ENCODE measurements at regions not wholly inside any gene's neighbourhood (a gene's known extent, or its start where the extent isn't known, plus 50 kb on each side); places are given as distances from the start of the nearest gene placed in this dataset.
A peak's percentile ranks its signal among the peaks of the same experiment; 100 is the strongest.

GRCh38 chr7:17130281-17131059, 168.0 kb upstream of the AHR start:
- intact Hi-C loops (cut with DNase I), result no loop called here
- no peaks in the 10 kb centered on the region for H3K9me3 ChIP-seq
- H3K4me3 ChIP-seq, result peak overlapping the region in 2 of 4 donors; percentile 14 to 39
- TF ChIP-seq POLR2A (IDR thresholded peaks at IDR 0.05) (no peak), CTCF (IDR thresholded peaks at IDR 0.05) (no peak)
- peak overlapping the region in 3 of 4 donors; percentile 2 to 48 (median 12) for H3K27ac ChIP-seq
- no peaks in the 10 kb centered on the region for H3K27me3 ChIP-seq
- no peaks in the 10 kb centered on the region for H3K36me3 ChIP-seq
- DNase-seq, result no peak
- no peaks in the 10 kb centered on the region for H3K4me1 ChIP-seq
- WGBS, 2 donors, result 43 to 51% methylated on average over 5 of the region's 5 CpGs

- intact Hi-C loops (cut with DNase I), result no loop called here
- peak overlapping the region in 2 of 4 donors; percentile 14 to 39 for H3K4me3 ChIP-seq
- no peaks in the 10 kb centered on the region for H3K27me3 ChIP-seq
- no peaks in the 10 kb centered on the region for H3K36me3 ChIP-seq
- WGBS, 2 donors, result 49 to 55% methylated on average over 5 of the region's 5 CpGs
- DNase-seq, result no peak
- H3K4me1 ChIP-seq, result no peaks in the 10 kb centered on the region
- H3K9me3 ChIP-seq, result no peaks in the 10 kb centered on the region
- H3K27ac ChIP-seq, result peak overlapping the region in 2 of 4 donors; percentile 12 to 48
- TF ChIP-seq POLR2A (IDR thresholded peaks at IDR 0.05) (no peak), CTCF (IDR thresholded peaks at IDR 0.05) (no peak)
Observed at GRCh38 chr7:17131060-17131345, 167.4 kb upstream of the AHR start.

DNA sequence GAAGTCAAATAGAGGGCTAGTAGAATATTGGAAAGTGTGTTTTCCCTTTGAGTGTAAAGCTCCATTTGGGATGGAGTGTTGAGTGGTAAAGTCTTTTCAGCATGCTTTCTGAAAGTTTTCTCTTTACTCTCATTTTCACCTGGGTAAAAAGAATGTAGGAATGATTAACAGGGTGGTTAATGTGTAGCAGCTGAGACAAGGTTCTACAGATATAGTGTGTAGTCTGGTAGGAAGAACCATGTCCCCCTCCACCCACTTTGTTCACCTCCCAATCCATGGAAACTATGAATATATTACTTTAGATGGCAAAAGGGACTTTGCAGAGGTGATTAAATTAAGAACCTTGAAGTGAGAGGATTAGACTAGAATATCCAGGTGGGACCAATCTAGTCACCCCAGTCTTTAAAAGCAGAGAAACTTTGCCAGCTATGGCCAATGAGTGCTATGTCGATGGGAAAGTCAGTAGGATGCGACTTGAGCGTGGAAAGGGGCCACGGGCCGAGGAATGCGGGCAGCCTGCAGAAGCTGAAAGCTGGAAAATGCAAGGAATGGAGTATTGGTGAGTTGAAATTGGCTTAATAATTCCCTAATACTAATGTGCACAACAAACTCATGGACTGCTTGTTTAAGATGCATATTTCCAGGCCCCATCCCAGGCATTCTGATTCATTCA, 166.3 kb upstream of the AHR start:
- intact Hi-C loops (cut with DNase I), result no loop called here
- no peak for DNase-seq
- Histone ChIP-seq H3K36me3 (no peaks in the 10 kb centered on the region), H3K4me3 (no peak overlapping the region), H3K9me3 (no peaks in the 10 kb centered on the region), H3K4me1 (no peaks in the 10 kb centered on the region), H3K27ac (no peak overlapping the region), H3K27me3 (no peaks in the 10 kb centered on the region)
- TF ChIP-seq CTCF (IDR thresholded peaks at IDR 0.05), result no peak
- TF ChIP-seq POLR2A (IDR thresholded peaks at IDR 0.05), result no peak
- 96 to 100% methylated on average over 6 of the region's 6 CpGs for WGBS, 2 donors

- Histone ChIP-seq H3K27me3 (no peaks in the 10 kb centered on the region), H3K9me3 (no peaks in the 10 kb centered on the region), H3K4me1 (no peaks in the 10 kb centered on the region), H3K27ac (no peak overlapping the region), H3K36me3 (no peaks in the 10 kb centered on the region), H3K4me3 (no peak overlapping the region)
- intact Hi-C loops (cut with DNase I), result no loop called here
- TF ChIP-seq POLR2A (IDR thresholded peaks at IDR 0.05) (no peak), CTCF (IDR thresholded peaks at IDR 0.05) (no peak)
- WGBS, 2 donors, result 59 to 68% methylated on average over 3 of the region's 3 CpGs
- DNase-seq, result no peak
Observed at GRCh38 chr7:17132726-17133125, 165.7 kb upstream of the AHR start.

DNA sequence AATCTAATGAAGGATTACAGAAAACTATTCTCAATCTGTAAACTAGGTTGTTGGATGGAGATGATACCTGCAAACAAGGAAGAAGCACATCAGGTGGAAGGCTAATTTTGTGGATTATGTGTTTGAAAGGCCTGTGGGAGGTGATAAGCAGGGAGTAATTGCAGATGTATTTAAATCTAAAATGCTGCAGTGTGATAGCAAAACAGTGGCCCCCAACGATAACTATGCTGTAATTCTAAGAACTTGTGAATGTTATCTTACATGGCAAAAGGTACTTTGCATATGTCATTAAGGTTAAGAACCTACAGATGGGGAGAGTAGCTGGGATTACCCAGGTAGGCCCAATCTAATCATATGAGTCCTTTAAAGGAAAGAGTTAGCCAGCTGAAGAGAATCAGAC, 164.5 kb upstream of the AHR start:
- intact Hi-C loops (cut with DNase I), result no loop called here
- Histone ChIP-seq H3K4me3 (no peak overlapping the region), H3K4me1 (peaks cover 0 to 7% (median 0%) of the 10 kb centered on the region in 3 donors), H3K9me3 (no peaks in the 10 kb centered on the region), H3K27ac (no peak overlapping the region), H3K36me3 (no peaks in the 10 kb centered on the region), H3K27me3 (no peaks in the 10 kb centered on the region)
- no peak for DNase-seq
- no peak for TF ChIP-seq CTCF (IDR thresholded peaks at IDR 0.05)
- TF ChIP-seq POLR2A (IDR thresholded peaks at IDR 0.05), result no peak
- WGBS, 2 donors, result 86 to 88% methylated on average over 1 of the region's 1 CpG
